IMR-90 (cell line): ENCODE measurements at regions not wholly inside any gene's neighbourhood (a gene's known extent, or its start where the extent isn't known, plus 50 kb on each side); places are given as distances from the start of the nearest gene placed in this dataset.

Source experiments
- ATAC-seq: fragments of 200-7000 bp; cut with Tn5 transposase; 2 replicates; pipeline ENCODE4 v1.9.1; 2020; ENCODE audit warnings: low read depth, mild to moderate bottlenecking, moderate library complexity
- BruUV-seq: library from RNA; stranded (reverse); fragments of 400-500 nt; replicated peaks from 2 replicates; lab custom pipeline; 2021; lab: Mats Ljungman, UMichigan
- CTCF ChIA-PET: fragments of 300-600 bp; formaldehyde crosslinking; extraction: SDS; loops from one replicate; lab custom pipeline; 2021; ENCODE audit warnings: antibody characterized with exemption; lab: Yijun Ruan, JAX
- POLR2A ChIA-PET: fragments of 300-600 bp; sonication (Branson Sonifier 250); formaldehyde crosslinking; loops from one replicate; lab custom pipeline; 2022; ENCODE audit warnings: antibody characterized with exemption; ENCODE audit not compliant: unreplicated experiment; lab: Charles Lee
- DNase-seq: peaks from one replicate; pipeline ENCODE4 v3.0.0; 2013
- H2AFZ ChIP-seq: replicated peaks from 2 replicates; pipeline ENCODE3; 2013; ENCODE audit warnings: low read length, mild to moderate bottlenecking; ENCODE audit not compliant: poor library complexity
- H2AK5ac ChIP-seq: 2 replicates; pipeline ENCODE4 v1.6.1; 2013; ENCODE audit warnings: low read depth, low read length, inconsistent platforms
- H2AK9ac ChIP-seq: replicated peaks from 2 replicates; pipeline ENCODE3; 2013; ENCODE audit warnings: mild to moderate bottlenecking, low read depth, low read length, moderate library complexity; ENCODE audit not compliant: poor library complexity
- H2BK120ac ChIP-seq: 2 replicates; pipeline ENCODE4 v1.6.1; 2013; ENCODE audit warnings: low read depth, low read length, inconsistent platforms
- H2BK15ac ChIP-seq: 3 replicates; pipeline ENCODE4 v1.6.1; 2013; ENCODE audit warnings: low read depth, low read length, inconsistent platforms
- H2BK20ac ChIP-seq: 2 replicates; pipeline ENCODE4 v1.6.1; 2013; ENCODE audit warnings: low read depth, mild to moderate bottlenecking, inconsistent platforms, low read length, moderate library complexity
- H2BK5ac ChIP-seq: 2 replicates; pipeline ENCODE4 v1.6.1; 2013; ENCODE audit warnings: mild to moderate bottlenecking, low read depth, low read length, inconsistent platforms; ENCODE audit not compliant: poor library complexity, severe bottlenecking
- H3K14ac ChIP-seq: replicated peaks from 2 replicates; pipeline ENCODE4 v1.6.1; 2013; ENCODE audit warnings: low read depth, low read length, inconsistent platforms
- H3K18ac ChIP-seq: 2 replicates; pipeline ENCODE4 v1.6.1; 2013; ENCODE audit warnings: low read depth, low read length, control low read depth
- H3K23ac ChIP-seq: 2 replicates; pipeline ENCODE4 v1.6.1; 2013; ENCODE audit warnings: low read depth, low read length, inconsistent platforms
- H3K27ac ChIP-seq: 2 replicates; pipeline ENCODE4 v1.5.1; 2013; ENCODE audit warnings: mild to moderate bottlenecking, control low read depth, low read length; ENCODE audit not compliant: insufficient read depth
- H3K27me3 ChIP-seq: 2 replicates; pipeline ENCODE4 v1.6.1; 2013; ENCODE audit warnings: low read length; ENCODE audit not compliant: control insufficient read depth, insufficient read depth
- H3K36me3 ChIP-seq: 2 replicates; pipeline ENCODE4 v1.6.1; 2013; ENCODE audit warnings: low read length, mixed read lengths; ENCODE audit not compliant: control insufficient read depth, insufficient read depth
- H3K4ac ChIP-seq: 2 replicates; pipeline ENCODE4 v1.6.1; 2013; ENCODE audit warnings: low read depth, low read length, inconsistent platforms
- H3K4me1 ChIP-seq: 2 replicates; pipeline ENCODE4 v1.6.1; 2013; ENCODE audit warnings: low read length, mixed read lengths; ENCODE audit not compliant: control insufficient read depth, insufficient read depth
- H3K4me2 ChIP-seq: 2 replicates; pipeline ENCODE4 v1.6.1; 2013; ENCODE audit warnings: low read depth, mild to moderate bottlenecking, control low read depth, low read length, moderate library complexity
- H3K4me3 ChIP-seq: 2 replicates; pipeline ENCODE4 v1.5.1; 2013; ENCODE audit warnings: low read depth, mild to moderate bottlenecking, control low read depth, low read length, moderate library complexity; ENCODE audit not compliant: insufficient read depth
- H3K56ac ChIP-seq: 2 replicates; pipeline ENCODE4 v1.6.1; 2013; ENCODE audit warnings: low read length, inconsistent platforms; ENCODE audit not compliant: insufficient read depth; ENCODE audit errors: extremely low read depth
- H3K79me1 ChIP-seq, 2 experiments: 2 replicates each; pipeline ENCODE4 v1.6.1; 2013; ENCODE audit warnings: low read length in 2 of 2, inconsistent platforms in 1 of 2, low read depth in 1 of 2
- H3K9ac ChIP-seq: 2 replicates; pipeline ENCODE4 v1.6.1; 2013; ENCODE audit warnings: low read depth, low read length, control low read depth
- H3K9me1 ChIP-seq: 2 replicates; pipeline ENCODE4 v1.6.1; 2013; ENCODE audit warnings: low read length, inconsistent platforms; ENCODE audit not compliant: insufficient read depth
- H3K9me3 ChIP-seq: 2 replicates; pipeline ENCODE4 v1.6.1; 2013; ENCODE audit warnings: low read length; ENCODE audit not compliant: control insufficient read depth, insufficient read depth
- H4K20me1 ChIP-seq: 2 replicates; pipeline ENCODE4 v1.6.1; 2013; ENCODE audit warnings: low read length, inconsistent platforms; ENCODE audit not compliant: insufficient read depth
- H4K5ac ChIP-seq: 2 replicates; pipeline ENCODE4 v1.6.1; 2013; ENCODE audit warnings: mild to moderate bottlenecking, low read depth, low read length, control low read depth
- H4K8ac ChIP-seq, 2 experiments: 2 replicates each; pipeline ENCODE4 v1.6.1; 2013; ENCODE audit warnings: low read depth in 2 of 2, low read length in 2 of 2, control low read depth in 1 of 2, inconsistent platforms in 1 of 2
- H4K91ac ChIP-seq: 2 replicates; pipeline ENCODE4 v1.6.1; 2013; ENCODE audit warnings: low read depth, low read length, inconsistent platforms; ENCODE audit not compliant: insufficient read depth
- CEBPB ChIP-seq: IDR thresholded peaks from 2 replicates; pipeline ENCODE4 v1.6.1; 2012; ENCODE audit warnings: low read depth, low read length, improper control_type of control experiment
- CTCF ChIP-seq: conservative IDR thresholded peaks from 2 replicates; pipeline ENCODE4 v1.5.1; 2012; ENCODE audit warnings: mild to moderate bottlenecking, low read depth, low read length, improper control_type of control experiment
- FOS ChIP-seq: fragments of 150-350 bp; IDR thresholded peaks from 2 replicates; pipeline ENCODE4 v1.6.1; 2016; ENCODE audit warnings: low read depth, low read length
- NFE2L2 ChIP-seq: fragments of 150-350 bp; IDR thresholded peaks from 2 replicates; pipeline ENCODE4 v1.6.1; 2016; ENCODE audit warnings: low read depth, mild to moderate bottlenecking, low read length
- RAD21 ChIP-seq: IDR thresholded peaks from 2 replicates; pipeline ENCODE4 v1.6.1; 2012; ENCODE audit warnings: low read length, improper control_type of control experiment
- WGBS, 2 experiments: methylation state at CpG; one replicate each; pipeline versions ENCODE4 v1.1.5 to v1.1.7; 2013; ENCODE audit warnings: missing lambda C conversion rate in 2 of 2; ENCODE audit not compliant: insufficient read length in 1 of 2; ENCODE audit errors: extremely low coverage in 2 of 2; 5-methylcytosine and 5-hydroxymethylcytosine counted together
- dilution Hi-C: fragments of 300-500 bp; cut with HindIII; formaldehyde crosslinking; loops from one replicate; pipeline ENCODE4 v1.14.3; 2018; ENCODE audit warnings: low sequenced_read_pairs; ENCODE audit not compliant: unreplicated experiment
- in situ Hi-C: fragments of 300-500 bp; cut with MboI; formaldehyde crosslinking; loops from 3 replicates; pipeline ENCODE4 v1.14.3; 2019; ENCODE audit warnings: low sequenced_read_pairs, inconsistent platforms, mixed read lengths
- intact Hi-C: fragments of 100-400 bp; cut with micrococcal nuclease; formaldehyde crosslinking; loops from 2 replicates; pipeline ENCODE4 v1.10.0; 2022

DNA sequence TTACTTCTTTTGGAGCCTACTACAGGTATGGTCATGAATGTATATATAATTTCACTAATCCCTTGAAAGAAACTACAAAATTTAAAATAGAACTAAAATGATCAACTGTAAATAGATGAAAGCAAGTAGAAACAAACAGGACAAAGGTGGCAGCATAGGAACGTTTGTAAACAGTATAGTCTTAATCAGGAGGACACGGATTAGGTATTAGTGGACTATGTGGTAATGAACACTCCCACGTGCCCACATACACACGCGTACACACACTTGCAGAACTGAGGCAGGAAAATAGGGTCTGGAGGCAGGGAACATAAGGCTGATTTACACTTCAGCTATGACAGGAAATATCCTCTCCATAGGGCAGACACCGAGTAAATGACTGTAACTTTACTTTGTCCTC lies 1397.8 kb downstream of the NCAM2 start:
- Histone ChIP-seq H3K4ac (no peak overlapping the region), H2AK5ac (no peak overlapping the region), H2AFZ (no peak overlapping the region), H3K23ac (no peak overlapping the region), H3K4me3 (no peak overlapping the region), H3K4me2 (no peak overlapping the region), H3K79me1 (no peaks in the 10 kb centered on the region), H3K27ac (no peak overlapping the region), H3K36me3 (no peaks in the 10 kb centered on the region), H3K4me1 (no peaks in the 10 kb centered on the region), H2BK120ac (no peak overlapping the region), H3K9ac (no peak overlapping the region), H2BK20ac (no peak overlapping the region), H3K27me3 (no peaks in the 10 kb centered on the region), H4K8ac (no peak overlapping the region), H3K14ac (no peak overlapping the region), H4K91ac (no peak overlapping the region), H2BK5ac (no peak overlapping the region), H2BK15ac (no peak overlapping the region), H4K20me1 (no peaks in the 10 kb centered on the region), H4K5ac (no peak overlapping the region), H3K18ac (no peak overlapping the region), H3K56ac (no peak overlapping the region), H2AK9ac (no peak overlapping the region), H3K9me1 (no peaks in the 10 kb centered on the region), H3K9me3 (peaks cover 8% of the 10 kb centered on the region; the same call in 1 of the 2 replicates)
- DNase-seq (no peak), ATAC-seq (no peak)
- TF ChIP-seq FOS: no peak
- no peak for TF ChIP-seq NFE2L2
- no peak for TF ChIP-seq CEBPB
- no peak for TF ChIP-seq CTCF
- no peak for TF ChIP-seq RAD21
- no CpG with 5 or more reads among the region's 6 CpGs for WGBS, 2 experiments
- ChIA-PET POLR2A (no interaction called here), CTCF (no interaction called here)
- intact Hi-C loops (no loop called here), dilution Hi-C loops (no loop called here), in situ Hi-C loops (no loop called here)
- BruUV-seq: no TSS peak
